ENCODE measurements at regions not wholly inside any gene's neighbourhood (a gene's known extent, or its start where the extent isn't known, plus 50 kb on each side); places are given as distances from the start of the nearest gene placed in this dataset.

DNA sequence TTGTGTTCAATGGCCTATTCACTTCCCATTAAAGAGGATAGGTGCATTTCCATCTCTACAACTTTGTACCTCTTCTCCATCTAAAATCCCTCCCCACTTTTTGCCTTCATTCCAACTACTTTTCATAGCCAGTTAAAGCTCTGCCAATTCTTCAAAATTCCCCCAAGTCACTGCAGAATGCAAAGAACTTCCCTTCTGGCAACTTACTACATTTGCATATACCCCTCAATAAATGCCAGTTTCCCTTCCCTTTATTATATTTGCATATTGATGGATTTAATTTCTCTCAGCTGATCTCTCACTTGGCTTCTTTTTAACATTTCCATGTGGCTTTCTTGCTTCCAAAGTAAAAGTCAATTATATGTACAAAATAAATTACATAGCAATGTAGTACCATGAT lies 393.4 kb downstream of the HACE1 start:
- H2AFZ ChIP-seq (ENCODE audit: control insufficient read depth, low read depth, low read length) = no peak overlapping the region
- no peaks in the 10 kb centered on the region for H3K9me3 ChIP-seq (replicated peaks; ENCODE audit: control insufficient read depth, insufficient read depth, low read length)
- in situ Hi-C loops (cut with MboI) (no loop called here), intact Hi-C loops (cut with micrococcal nuclease; ENCODE audit: unreplicated experiment) (no loop called here)
- DNase-seq (ENCODE audit: low read depth, low spot score) (no peak), ATAC-seq (no peak), FAIRE-seq (no peak)
- ChIA-PET SMC1A (ENCODE audit: uncharacterized antibody, unreplicated experiment) (no interaction called here), RAD21 (ENCODE audit: unreplicated experiment) (no interaction called here), POLR2A (no interaction called here), CTCF (interaction anchor here (1.8 kb wide), 1 partner anchor 16 kb away, joined by 3 read pairs; no protein-coding TSS in a partner anchor)
- H3K4me1 ChIP-seq (ENCODE audit: control insufficient read depth, insufficient read depth, low read length) = no peaks in the 10 kb centered on the region
- H3K4me2 ChIP-seq (ENCODE audit: control insufficient read depth, insufficient read depth) = no peak overlapping the region
- H3K9ac ChIP-seq (ENCODE audit: control insufficient read depth, insufficient read depth, low read length) = no peak overlapping the region
- TF ChIP-seq RCOR1 (conservative IDR thresholded peaks at IDR 0.05; ENCODE audit: low read depth, low read length) (no peak), SIX5 (IDR thresholded peaks at IDR 0.05; ENCODE audit: low read depth, low read length, severe bottlenecking) (no peak), CHD2 (IDR thresholded peaks at IDR 0.05; ENCODE audit: borderline replicate concordance, low read depth, low read length) (no peak), KLF5 (IDR thresholded peaks at IDR 0.05; ENCODE audit: partially characterized antibody) (no peak), EZH2 (IDR thresholded peaks at IDR 0.05; ENCODE audit: borderline replicate concordance, control insufficient read depth, low read depth, low read length) (no peak), NBN (IDR thresholded peaks at IDR 0.05) (no peak)
- TF ChIP-seq, protein P1, sequence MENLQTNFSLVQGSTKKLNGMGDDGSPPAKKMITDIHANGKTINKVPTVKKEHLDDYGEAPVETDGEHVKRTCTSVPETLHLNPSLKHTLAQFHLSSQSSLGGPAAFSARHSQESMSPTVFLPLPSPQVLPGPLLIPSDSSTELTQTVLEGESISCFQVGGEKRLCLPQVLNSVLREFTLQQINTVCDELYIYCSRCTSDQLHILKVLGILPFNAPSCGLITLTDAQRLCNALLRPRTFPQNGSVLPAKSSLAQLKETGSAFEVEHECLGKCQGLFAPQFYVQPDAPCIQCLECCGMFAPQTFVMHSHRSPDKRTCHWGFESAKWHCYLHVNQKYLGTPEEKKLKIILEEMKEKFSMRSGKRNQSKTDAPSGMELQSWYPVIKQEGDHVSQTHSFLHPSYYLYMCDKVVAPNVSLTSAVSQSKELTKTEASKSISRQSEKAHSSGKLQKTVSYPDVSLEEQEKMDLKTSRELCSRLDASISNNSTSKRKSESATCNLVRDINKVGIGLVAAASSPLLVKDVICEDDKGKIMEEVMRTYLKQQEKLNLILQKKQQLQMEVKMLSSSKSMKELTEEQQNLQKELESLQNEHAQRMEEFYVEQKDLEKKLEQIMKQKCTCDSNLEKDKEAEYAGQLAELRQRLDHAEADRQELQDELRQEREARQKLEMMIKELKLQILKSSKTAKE (IDR thresholded peaks at IDR 0.05; ENCODE audit: low read depth, poor library complexity, severe bottlenecking) = no peak
- H3K27ac ChIP-seq (ENCODE audit: control insufficient read depth, insufficient read depth) = no peak overlapping the region
- H3K27me3 ChIP-seq (replicated peaks in 1 of 2; ENCODE audit: control insufficient read depth in 2 of 2, insufficient read depth in 2 of 2, low read length in 1 of 2) = no peaks in the 10 kb centered on the region
- no peaks in the 10 kb centered on the region for H3K36me3 ChIP-seq (ENCODE audit: control insufficient read depth in 2 of 2, insufficient read depth in 2 of 2, low read length in 1 of 2)
- BruUV-seq (replicated peaks) = no TSS peak
- no peaks in the 10 kb centered on the region for H4K20me1 ChIP-seq (ENCODE audit: control insufficient read depth, insufficient read depth)
- H3K79me2 ChIP-seq (ENCODE audit: control insufficient read depth, insufficient read depth, low read length) = no peaks in the 10 kb centered on the region
- H3K4me3 ChIP-seq = no peak overlapping the region
